ENCODE measurements at regions not wholly inside any gene's neighbourhood (a gene's known extent, or its start where the extent isn't known, plus 50 kb on each side); places are given as distances from the start of the nearest gene placed in this dataset.

DNA sequence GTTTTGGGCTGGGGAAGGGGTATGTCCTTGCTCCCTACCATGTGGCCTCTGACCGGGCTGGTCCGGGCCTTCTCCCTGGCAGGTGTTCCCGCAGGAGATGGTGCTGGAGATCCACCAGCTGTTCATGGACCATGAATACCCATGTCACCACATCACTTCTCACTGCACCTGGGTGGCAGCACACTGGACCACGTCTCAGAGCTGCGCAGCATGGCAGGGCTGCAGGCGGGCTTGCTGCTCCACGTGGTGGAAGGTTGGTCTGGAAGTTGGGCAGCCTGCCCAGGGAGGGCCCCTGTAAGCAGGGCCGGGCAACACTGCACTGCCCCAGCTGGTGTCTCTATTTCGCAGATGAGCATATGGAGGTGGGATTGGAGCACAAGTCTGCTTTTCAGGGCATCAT is 169.5 kb upstream of the ZNF267 start:
- Histone ChIP-seq H3K36me3 (ENCODE audit: control insufficient read depth, insufficient read depth, low read length) (peaks cover 3% of the 10 kb centered on the region; the same call in 1 of the 2 replicates), H3K9me3 (no peaks in the 10 kb centered on the region), H3K27me3 (replicated peaks; ENCODE audit: control insufficient read depth, insufficient read depth, low read length) (no peaks in the 10 kb centered on the region), H3K4me1 (peaks cover 6% of the 10 kb centered on the region; the same call in 1 of the 2 replicates), H3K4me3 (ENCODE audit: low read depth, low read length) (no peak overlapping the region)
- no peak for TF ChIP-seq CTCF (IDR thresholded peaks at IDR 0.05; ENCODE audit: insufficient read depth in 1 of 2, low read depth in 1 of 2, low read length in 1 of 2, severe bottlenecking in 1 of 2, unreplicated experiment in 1 of 2)
- H3K9me3 Mint-ChIP-seq (ENCODE audit: unreplicated experiment) = no peaks in the 10 kb centered on the region
- no TSS peak for BruUV-seq (replicated peaks)
- POLR2A ChIA-PET = no interaction called here
- H3K27me3 Mint-ChIP-seq (ENCODE audit: insufficient read depth, unreplicated experiment) = no peaks in the 10 kb centered on the region
- CTCF ChIA-PET = no interaction called here
- H3K27ac Mint-ChIP-seq (ENCODE audit: unreplicated experiment) = no peak overlapping the region
- intact Hi-C loops (cut with micrococcal nuclease; ENCODE audit: unreplicated experiment) = loop anchor here (5.0 kb wide), 1 partner anchor 197 kb away; the partner anchor contains the start of gene RUSF1
- H3K4me3 Mint-ChIP-seq (ENCODE audit: unreplicated experiment) = no peak overlapping the region
- peaks cover 40% of the 10 kb centered on the region for H3K36me3 Mint-ChIP-seq (ENCODE audit: insufficient read depth, unreplicated experiment)
- peaks cover 8% of the 10 kb centered on the region for H3K4me1 Mint-ChIP-seq (ENCODE audit: low read depth, unreplicated experiment)
- DNase-seq = no peak

- H3K27me3 Mint-ChIP-seq (ENCODE audit: insufficient read depth, unreplicated experiment) = no peaks in the 10 kb centered on the region
- no peak overlapping the region for H3K27ac Mint-ChIP-seq (ENCODE audit: unreplicated experiment)
- Histone ChIP-seq H3K36me3 (ENCODE audit: control insufficient read depth, insufficient read depth, low read length) (peaks cover 3% of the 10 kb centered on the region; the same call in 1 of the 2 replicates), H3K27me3 (replicated peaks; ENCODE audit: control insufficient read depth, insufficient read depth, low read length) (no peaks in the 10 kb centered on the region), H3K4me3 (ENCODE audit: low read depth, low read length) (no peak overlapping the region), H3K9me3 (no peaks in the 10 kb centered on the region), H3K4me1 (peaks cover 6% of the 10 kb centered on the region; the same call in 1 of the 2 replicates)
- no peaks in the 10 kb centered on the region for H3K9me3 Mint-ChIP-seq (ENCODE audit: unreplicated experiment)
- no peak for TF ChIP-seq CTCF (IDR thresholded peaks at IDR 0.05; ENCODE audit: insufficient read depth in 1 of 2, low read depth in 1 of 2, low read length in 1 of 2, severe bottlenecking in 1 of 2, unreplicated experiment in 1 of 2)
- no peak overlapping the region for H3K4me3 Mint-ChIP-seq (ENCODE audit: unreplicated experiment)
- peaks cover 8% of the 10 kb centered on the region for H3K4me1 Mint-ChIP-seq (ENCODE audit: low read depth, unreplicated experiment)
- POLR2A ChIA-PET = no interaction called here
- intact Hi-C loops (cut with micrococcal nuclease; ENCODE audit: unreplicated experiment) = no loop called here
- DNase-seq = no peak
- CTCF ChIA-PET = no interaction called here
- no TSS peak for BruUV-seq (replicated peaks)
- H3K36me3 Mint-ChIP-seq (ENCODE audit: insufficient read depth, unreplicated experiment) = peaks cover 49% of the 10 kb centered on the region
Observed at GRCh38 chr16:31705371-31705770, 168.2 kb upstream of the ZNF267 start.

DNA sequence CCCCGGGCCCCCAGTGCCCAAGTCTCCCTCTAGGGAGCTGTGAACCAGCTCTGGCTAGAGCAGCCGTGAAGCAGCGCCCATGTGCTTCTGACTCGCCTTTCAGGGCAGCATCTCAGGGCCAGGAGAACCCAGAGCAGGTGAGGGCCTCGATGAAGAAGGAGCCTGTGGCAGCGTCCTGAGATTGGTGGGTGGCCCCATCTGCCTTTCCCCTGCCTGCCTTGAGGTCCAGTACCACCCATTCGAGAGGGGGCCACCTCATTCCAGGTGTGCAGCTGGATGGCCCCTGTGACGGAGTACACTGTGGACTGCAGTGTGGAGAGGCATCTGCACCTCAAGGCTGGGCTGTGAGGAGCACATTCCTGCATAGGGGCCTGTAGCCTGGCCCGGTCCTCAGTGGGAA is 167.3 kb upstream of the ZNF267 start:
- TF ChIP-seq CTCF (IDR thresholded peaks at IDR 0.05; ENCODE audit: insufficient read depth in 1 of 2, low read depth in 1 of 2, low read length in 1 of 2, severe bottlenecking in 1 of 2, unreplicated experiment in 1 of 2) = no peak
- POLR2A ChIA-PET = no interaction called here

More for the DNA sequence above, 167.3 kb upstream of the ZNF267 start:
- intact Hi-C loops (cut with micrococcal nuclease; ENCODE audit: unreplicated experiment) = no loop called here
- Histone ChIP-seq H3K4me3 (ENCODE audit: low read depth, low read length) (no peak overlapping the region), H3K27me3 (replicated peaks; ENCODE audit: control insufficient read depth, insufficient read depth, low read length) (no peaks in the 10 kb centered on the region), H3K4me1 (peaks cover 5% of the 10 kb centered on the region; the same call in 1 of the 2 replicates), H3K9me3 (no peaks in the 10 kb centered on the region), H3K36me3 (ENCODE audit: control insufficient read depth, insufficient read depth, low read length) (peaks cover 3% of the 10 kb centered on the region; the same call in 1 of the 2 replicates)
- no peak overlapping the region for H3K4me3 Mint-ChIP-seq (ENCODE audit: unreplicated experiment)
- H3K4me1 Mint-ChIP-seq (ENCODE audit: low read depth, unreplicated experiment) = peaks cover 5% of the 10 kb centered on the region
- no peak overlapping the region for H3K27ac Mint-ChIP-seq (ENCODE audit: unreplicated experiment)
- no peaks in the 10 kb centered on the region for H3K9me3 Mint-ChIP-seq (ENCODE audit: unreplicated experiment)
- peaks cover 43% of the 10 kb centered on the region for H3K36me3 Mint-ChIP-seq (ENCODE audit: insufficient read depth, unreplicated experiment)
- H3K27me3 Mint-ChIP-seq (ENCODE audit: insufficient read depth, unreplicated experiment) = no peaks in the 10 kb centered on the region
- CTCF ChIA-PET = no interaction called here
- no peak for DNase-seq
- no TSS peak for BruUV-seq (replicated peaks)
